ENCODE measurements at regions not wholly inside any gene's neighbourhood (a gene's known extent, or its start where the extent isn't known, plus 50 kb on each side); places are given as distances from the start of the nearest gene placed in this dataset.

GRCh38 chr15:39332846-39333245 lies 248.0 kb upstream of the THBS1 start:
- DNase-seq (ENCODE audit: low spot score) = no peak

GRCh38 chr15:39333393-39333792 lies 247.5 kb upstream of the THBS1 start:
- no peak for DNase-seq (ENCODE audit: low spot score)

GRCh38 chr15:39333896-39334295 lies 247.0 kb upstream of the THBS1 start:
- no peak for DNase-seq (ENCODE audit: low spot score)

GRCh38 chr15:39336926-39337325 lies 244.0 kb upstream of the THBS1 start:
- peak; percentile 41 for DNase-seq (ENCODE audit: low spot score)

- DNase-seq (ENCODE audit: low spot score) = no peak
These were observed 242.6 kb upstream of the THBS1 start for GRCh38 chr15:39338251-39338650.

- no peak for DNase-seq (ENCODE audit: low spot score)
These were observed 239.8 kb upstream of the THBS1 start for GRCh38 chr15:39340903-39341645.

- DNase-seq (ENCODE audit: low spot score) = no peak
These were observed 236.2 kb upstream of the THBS1 start for GRCh38 chr15:39344662-39345141.

- no peak for DNase-seq (ENCODE audit: low spot score)
These were observed 235.7 kb upstream of the THBS1 start for GRCh38 chr15:39345176-39345575.

GRCh38 chr15:39347453-39347852 lies 233.4 kb upstream of the THBS1 start:
- no peak for DNase-seq (ENCODE audit: low spot score)

- DNase-seq (ENCODE audit: low spot score) = no peak
These were observed 230.1 kb upstream of the THBS1 start for GRCh38 chr15:39350785-39351184.

- no peak for DNase-seq (ENCODE audit: low spot score)
These were observed 226.7 kb upstream of the THBS1 start for GRCh38 chr15:39354189-39354588.

GRCh38 chr15:39357480-39358268 lies 223.2 kb upstream of the THBS1 start:
- DNase-seq (ENCODE audit: low spot score) = no peak

- peak; percentile 69 for DNase-seq (ENCODE audit: low spot score)
These were observed 222.3 kb upstream of the THBS1 start for GRCh38 chr15:39358441-39359041.

- DNase-seq (ENCODE audit: low spot score) = no peak
These were observed 221.1 kb upstream of the THBS1 start for GRCh38 chr15:39359771-39360170.

GRCh38 chr15:39360452-39360851 lies 220.4 kb upstream of the THBS1 start:
- no peak for DNase-seq (ENCODE audit: low spot score)

- no peak for DNase-seq (ENCODE audit: low spot score)
These were observed 219.4 kb upstream of the THBS1 start for GRCh38 chr15:39361497-39361896.

GRCh38 chr15:39362821-39363561 lies 217.9 kb upstream of the THBS1 start:
- DNase-seq (ENCODE audit: low spot score) = peak; percentile 32

- DNase-seq (ENCODE audit: low spot score) = no peak
These were observed 216.9 kb upstream of the THBS1 start for GRCh38 chr15:39363761-39364586.

GRCh38 chr15:39364721-39365120 lies 216.2 kb upstream of the THBS1 start:
- DNase-seq (ENCODE audit: low spot score) = no peak

- no peak for DNase-seq (ENCODE audit: low spot score)
These were observed 215.7 kb upstream of the THBS1 start for GRCh38 chr15:39365161-39365560.

- DNase-seq (ENCODE audit: low spot score) = no peak
These were observed 215.0 kb upstream of the THBS1 start for GRCh38 chr15:39365873-39366272.
